ENCODE measurements at regions not wholly inside any gene's neighbourhood (a gene's known extent, or its start where the extent isn't known, plus 50 kb on each side); places are given as distances from the start of the nearest gene placed in this dataset.
A peak's percentile ranks its signal among the peaks of the same experiment; 100 is the strongest.

DNA sequence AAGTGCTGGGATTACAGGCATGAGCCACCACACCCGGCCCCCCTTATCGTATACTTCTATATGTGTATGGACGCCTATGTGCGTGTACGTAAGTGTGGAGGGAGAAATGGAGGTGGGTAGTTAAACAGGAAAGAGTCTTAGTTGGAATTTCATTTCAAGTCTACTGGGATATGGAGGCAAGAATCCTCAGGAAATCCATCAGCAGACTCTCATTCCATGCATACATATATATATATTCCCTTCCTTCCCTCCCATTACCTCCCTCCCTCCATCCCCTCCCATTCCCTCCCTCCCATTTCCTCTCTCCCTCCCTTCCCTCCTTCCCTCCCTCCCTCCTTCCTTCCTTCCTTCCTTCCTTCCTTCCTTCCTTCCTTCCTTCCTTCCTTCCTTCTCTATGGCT, 391.7 kb upstream of the RBFOX1 start:
- Histone ChIP-seq H3K4me1 (ENCODE audit: insufficient read depth, low read length) (no peaks in the 10 kb centered on the region), H3K36me3 (ENCODE audit: insufficient read depth, low read length) (no peaks in the 10 kb centered on the region), H3K9me3 (ENCODE audit: control insufficient read depth, insufficient read depth, low read length) (no peaks in the 10 kb centered on the region), H3K9ac (ENCODE audit: low read depth, low read length) (no peak overlapping the region)

DNA sequence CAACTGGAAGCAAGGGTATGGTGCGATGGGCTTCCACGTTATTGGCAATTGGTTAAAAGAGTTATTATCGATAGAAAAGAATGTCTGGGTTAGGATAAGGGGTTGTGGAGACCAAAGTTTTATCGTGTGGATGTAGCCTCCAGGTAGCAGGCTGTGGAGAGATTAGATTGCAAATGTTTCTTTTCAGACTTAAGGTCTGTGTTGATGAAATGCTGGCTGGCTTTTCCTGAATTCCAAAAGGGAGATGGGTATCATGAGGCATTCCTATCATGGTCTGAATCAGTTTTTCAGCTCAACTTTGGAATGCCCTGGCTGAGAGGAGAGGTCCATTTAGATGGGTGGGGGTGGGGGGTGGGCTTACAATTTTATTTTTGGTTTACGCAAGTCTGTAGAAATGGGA, 395.0 kb upstream of the RBFOX1 start:
- Histone ChIP-seq H3K9ac (ENCODE audit: low read depth, low read length) (no peak overlapping the region), H3K36me3 (ENCODE audit: insufficient read depth, low read length) (no peaks in the 10 kb centered on the region), H3K4me1 (ENCODE audit: insufficient read depth, low read length) (no peaks in the 10 kb centered on the region), H3K9me3 (ENCODE audit: control insufficient read depth, insufficient read depth, low read length) (no peaks in the 10 kb centered on the region)

GRCh38 chr16:6932871-6933385, 399.7 kb upstream of the RBFOX1 start:
- no peaks in the 10 kb centered on the region for H3K36me3 ChIP-seq (ENCODE audit: insufficient read depth, low read length)
- H3K9me3 ChIP-seq (ENCODE audit: control insufficient read depth, insufficient read depth, low read length): no peaks in the 10 kb centered on the region
- H3K9ac ChIP-seq (ENCODE audit: low read depth, low read length): no peak overlapping the region
- H3K4me1 ChIP-seq (ENCODE audit: insufficient read depth, low read length): peaks cover 4% of the 10 kb centered on the region; the same call in 1 of the 2 replicates

GRCh38 chr16:6929868-6930267, 402.8 kb upstream of the RBFOX1 start:
- Histone ChIP-seq H3K9ac (ENCODE audit: low read depth, low read length) (no peak overlapping the region), H3K36me3 (ENCODE audit: insufficient read depth, low read length) (no peaks in the 10 kb centered on the region), H3K4me1 (ENCODE audit: insufficient read depth, low read length) (peaks cover 11% of the 10 kb centered on the region), H3K9me3 (ENCODE audit: control insufficient read depth, insufficient read depth, low read length) (no peaks in the 10 kb centered on the region)

DNA sequence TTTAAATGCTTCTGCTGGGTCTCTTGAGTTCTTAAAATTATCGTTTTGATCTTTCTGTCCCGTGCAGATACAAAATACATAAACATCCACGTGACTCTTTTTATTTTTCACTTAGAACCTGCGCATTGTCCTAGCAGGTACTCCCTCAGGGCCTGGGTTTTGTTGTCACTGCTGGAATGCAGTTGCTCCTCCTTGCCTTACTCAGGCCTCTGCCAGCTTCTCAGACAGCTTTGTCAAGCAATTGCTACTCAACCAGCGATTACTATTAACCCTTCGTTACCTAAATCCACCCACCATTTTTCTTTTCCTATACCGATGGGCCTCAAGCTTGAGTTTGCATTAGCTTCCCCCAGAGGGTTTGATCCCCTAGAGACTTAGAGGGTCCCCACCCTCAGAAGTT, 405.9 kb upstream of the RBFOX1 start:
- Histone ChIP-seq H3K36me3 (ENCODE audit: insufficient read depth, low read length) (no peaks in the 10 kb centered on the region), H3K9ac (ENCODE audit: low read depth, low read length) (peak overlapping the region; percentile 29; the same call in 1 of the 2 replicates), H3K9me3 (ENCODE audit: control insufficient read depth, insufficient read depth, low read length) (no peaks in the 10 kb centered on the region), H3K4me1 (ENCODE audit: insufficient read depth, low read length) (peaks cover 11% of the 10 kb centered on the region)

DNA sequence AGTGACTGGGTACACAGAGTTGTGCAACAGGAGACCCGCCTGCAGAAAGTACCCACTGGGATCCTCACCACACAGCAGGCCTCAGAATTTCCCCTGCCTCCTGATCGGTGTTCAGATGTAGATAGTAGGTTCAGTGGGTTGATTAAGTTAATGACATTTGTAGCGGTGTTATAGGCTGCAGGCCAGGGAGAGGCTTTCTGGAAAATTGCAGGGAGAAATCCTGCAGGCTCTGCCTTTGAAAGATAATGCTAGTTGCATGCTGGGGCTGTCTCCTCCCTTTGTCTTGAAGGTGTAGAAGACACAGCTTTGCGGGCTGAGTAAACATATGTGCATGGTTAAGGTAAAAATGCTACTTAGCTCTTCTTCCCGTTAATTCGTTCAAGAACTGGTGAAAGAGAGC, 406.3 kb upstream of the RBFOX1 start:
- Histone ChIP-seq H3K9ac (ENCODE audit: low read depth, low read length) (peak overlapping the region; percentile 29; the same call in 1 of the 2 replicates), H3K4me1 (ENCODE audit: insufficient read depth, low read length) (peaks cover 11% of the 10 kb centered on the region), H3K9me3 (ENCODE audit: control insufficient read depth, insufficient read depth, low read length) (no peaks in the 10 kb centered on the region), H3K36me3 (ENCODE audit: insufficient read depth, low read length) (no peaks in the 10 kb centered on the region)

DNA sequence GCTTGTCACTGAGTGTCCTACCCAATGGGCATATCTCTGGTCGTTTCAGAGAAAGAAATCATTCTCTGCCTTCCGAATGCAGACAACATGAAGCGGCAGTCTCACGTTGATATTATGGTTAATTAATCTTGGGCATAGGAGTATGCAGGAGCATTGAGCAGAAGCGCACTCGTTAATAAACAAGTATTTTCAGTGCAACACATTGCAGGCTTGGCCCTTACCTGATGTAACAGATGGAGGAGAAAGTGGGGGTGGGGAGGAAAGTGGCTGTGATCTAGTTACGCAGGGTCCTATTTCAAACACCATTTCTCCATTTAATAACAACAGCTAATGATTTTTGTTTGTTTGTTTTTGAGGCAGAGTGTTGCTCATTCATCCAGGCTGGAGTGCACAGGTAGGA, 414.0 kb upstream of the RBFOX1 start:
- H3K9ac ChIP-seq (ENCODE audit: low read depth, low read length): no peak overlapping the region
- H3K4me1 ChIP-seq (ENCODE audit: insufficient read depth, low read length): no peaks in the 10 kb centered on the region
- H3K36me3 ChIP-seq (ENCODE audit: insufficient read depth, low read length): no peaks in the 10 kb centered on the region
- no peaks in the 10 kb centered on the region for H3K9me3 ChIP-seq (ENCODE audit: control insufficient read depth, insufficient read depth, low read length)

DNA sequence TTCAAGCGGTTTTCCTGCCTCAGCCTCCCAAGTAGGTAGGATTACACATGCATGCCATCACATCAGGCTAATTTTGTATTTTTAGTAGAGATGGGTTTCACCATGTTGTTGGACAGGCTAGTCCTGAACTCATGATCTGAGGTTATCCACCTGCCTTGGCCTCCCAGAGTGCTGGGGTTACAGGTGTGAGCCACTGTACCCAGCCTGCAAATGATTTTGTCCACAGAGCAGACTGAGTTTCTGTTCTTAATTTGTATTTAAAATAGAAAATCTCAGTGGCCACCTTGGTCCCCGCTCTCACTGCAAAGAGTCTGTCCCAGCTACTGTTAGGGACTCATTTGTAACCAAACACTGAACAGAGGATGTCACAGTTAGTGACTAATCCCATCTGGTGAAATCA, 415.7 kb upstream of the RBFOX1 start:
- Histone ChIP-seq H3K4me1 (ENCODE audit: insufficient read depth, low read length) (no peaks in the 10 kb centered on the region), H3K9ac (ENCODE audit: low read depth, low read length) (no peak overlapping the region), H3K9me3 (ENCODE audit: control insufficient read depth, insufficient read depth, low read length) (no peaks in the 10 kb centered on the region), H3K36me3 (ENCODE audit: insufficient read depth, low read length) (no peaks in the 10 kb centered on the region)

DNA sequence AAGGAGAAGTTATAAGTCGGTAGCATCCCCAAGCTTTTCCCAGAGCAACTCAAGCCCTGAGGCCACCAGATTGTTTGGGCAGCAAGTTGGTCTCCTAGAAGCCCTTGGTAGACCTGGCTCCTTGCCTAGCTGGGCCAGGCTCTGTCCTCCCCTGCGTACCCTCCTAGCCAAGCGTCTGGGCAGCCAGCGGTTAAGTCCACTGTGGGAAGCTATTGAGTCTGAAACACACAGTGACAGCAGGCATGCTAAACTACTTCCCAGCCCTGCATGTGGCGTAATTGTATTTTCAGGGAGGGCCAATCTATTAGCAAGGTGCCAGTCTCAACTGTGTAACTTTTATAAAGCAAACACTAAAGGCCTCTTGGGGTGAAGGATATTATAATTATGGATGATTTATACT, 419.1 kb upstream of the RBFOX1 start:
- Histone ChIP-seq H3K36me3 (ENCODE audit: insufficient read depth, low read length) (no peaks in the 10 kb centered on the region), H3K9ac (ENCODE audit: low read depth, low read length) (no peak overlapping the region), H3K9me3 (ENCODE audit: control insufficient read depth, insufficient read depth, low read length) (no peaks in the 10 kb centered on the region), H3K4me1 (ENCODE audit: insufficient read depth, low read length) (no peaks in the 10 kb centered on the region)

GRCh38 chr16:6910301-6910700, 422.3 kb upstream of the RBFOX1 start:
- Histone ChIP-seq H3K36me3 (ENCODE audit: insufficient read depth, low read length) (no peaks in the 10 kb centered on the region), H3K9me3 (ENCODE audit: control insufficient read depth, insufficient read depth, low read length) (no peaks in the 10 kb centered on the region), H3K4me1 (ENCODE audit: insufficient read depth, low read length) (0 out of 2 replicates have a peak, but pooled peaks cover 7% of the 10 kb centered on the region), H3K9ac (ENCODE audit: low read depth, low read length) (no peak overlapping the region)

DNA sequence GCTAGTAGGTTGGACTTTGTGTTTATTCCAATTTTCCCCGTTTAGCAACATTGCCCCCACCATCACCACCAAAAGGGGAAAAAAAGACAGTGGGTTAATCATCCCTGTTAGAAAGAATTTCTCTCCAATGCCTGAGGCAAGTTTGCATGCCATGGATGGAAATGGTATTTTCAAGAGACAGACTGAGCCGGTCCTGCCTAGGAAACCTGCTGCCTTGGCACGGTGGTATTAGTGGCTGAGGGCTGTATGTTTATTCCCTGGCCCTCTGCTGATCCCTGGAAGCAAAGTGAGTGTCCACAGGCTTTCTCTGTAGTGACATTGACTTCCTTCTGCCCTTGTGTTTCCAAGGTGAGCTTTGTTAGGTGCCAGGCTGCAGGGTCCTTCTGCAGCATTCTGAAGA, 427.0 kb upstream of the RBFOX1 start:
- H3K36me3 ChIP-seq (ENCODE audit: insufficient read depth, low read length): no peaks in the 10 kb centered on the region
- no peaks in the 10 kb centered on the region for H3K9me3 ChIP-seq (ENCODE audit: control insufficient read depth, insufficient read depth, low read length)
- no peak overlapping the region for H3K9ac ChIP-seq (ENCODE audit: low read depth, low read length)
- H3K4me1 ChIP-seq (ENCODE audit: insufficient read depth, low read length): 0 out of 2 replicates have a peak, but pooled peaks cover 7% of the 10 kb centered on the region

DNA sequence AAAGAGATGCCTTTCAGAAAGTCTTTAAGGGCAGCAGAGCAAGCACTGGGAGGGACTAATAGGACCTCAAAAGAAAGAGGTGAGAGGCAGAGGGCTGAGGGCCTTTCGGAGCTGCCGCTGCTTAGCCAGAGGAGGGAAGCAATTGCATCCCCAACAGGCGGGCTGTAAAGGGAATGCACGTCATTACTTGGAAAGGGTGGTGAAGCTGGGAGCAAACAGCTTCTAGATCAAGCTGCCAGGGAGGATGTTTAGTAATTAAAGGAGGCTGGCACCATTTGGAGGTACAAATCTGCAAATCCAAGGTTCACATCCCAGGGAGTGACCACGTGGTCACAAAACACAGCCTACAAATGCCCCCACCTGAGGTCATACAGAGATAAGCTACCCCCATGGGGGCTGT, 429.0 kb upstream of the RBFOX1 start:
- Histone ChIP-seq H3K9me3 (ENCODE audit: control insufficient read depth, insufficient read depth, low read length) (no peaks in the 10 kb centered on the region), H3K4me1 (ENCODE audit: insufficient read depth, low read length) (0 out of 2 replicates have a peak, but pooled peaks cover 7% of the 10 kb centered on the region), H3K36me3 (ENCODE audit: insufficient read depth, low read length) (no peaks in the 10 kb centered on the region), H3K9ac (ENCODE audit: low read depth, low read length) (no peak overlapping the region)

DNA sequence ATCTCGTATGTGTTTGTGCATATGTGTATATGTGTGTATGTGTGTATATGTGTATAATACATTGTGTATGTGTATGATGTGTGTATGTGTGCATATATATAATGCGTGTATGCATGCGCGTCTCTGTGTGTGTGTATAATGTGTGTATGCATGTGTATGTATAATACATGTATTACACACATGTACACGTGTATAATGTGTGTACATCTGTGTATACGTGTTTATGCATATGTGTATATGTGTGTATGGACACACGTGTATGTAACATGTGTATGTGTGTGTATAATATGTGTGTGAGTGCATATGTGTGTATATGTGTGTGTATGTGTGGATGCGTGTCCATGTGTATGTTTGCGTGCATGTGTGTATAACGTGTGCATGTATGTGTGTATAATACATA, 433.7 kb upstream of the RBFOX1 start:
- Histone ChIP-seq H3K36me3 (ENCODE audit: insufficient read depth, low read length) (no peaks in the 10 kb centered on the region), H3K9me3 (ENCODE audit: control insufficient read depth, insufficient read depth, low read length) (no peaks in the 10 kb centered on the region), H3K4me1 (ENCODE audit: insufficient read depth, low read length) (no peaks in the 10 kb centered on the region)

GRCh38 chr16:6897876-6898485, 434.7 kb upstream of the RBFOX1 start:
- 0 out of 2 replicates have a peak, but pooled peaks cover 2% of the 10 kb centered on the region for H3K4me1 ChIP-seq (ENCODE audit: insufficient read depth, low read length)
- no peaks in the 10 kb centered on the region for H3K9me3 ChIP-seq (ENCODE audit: control insufficient read depth, insufficient read depth, low read length)
- no peaks in the 10 kb centered on the region for H3K36me3 ChIP-seq (ENCODE audit: insufficient read depth, low read length)

More for the DNA sequence above, 433.7 kb upstream of the RBFOX1 start:
- H3K9ac ChIP-seq (ENCODE audit: low read depth, low read length): no peak overlapping the region

DNA sequence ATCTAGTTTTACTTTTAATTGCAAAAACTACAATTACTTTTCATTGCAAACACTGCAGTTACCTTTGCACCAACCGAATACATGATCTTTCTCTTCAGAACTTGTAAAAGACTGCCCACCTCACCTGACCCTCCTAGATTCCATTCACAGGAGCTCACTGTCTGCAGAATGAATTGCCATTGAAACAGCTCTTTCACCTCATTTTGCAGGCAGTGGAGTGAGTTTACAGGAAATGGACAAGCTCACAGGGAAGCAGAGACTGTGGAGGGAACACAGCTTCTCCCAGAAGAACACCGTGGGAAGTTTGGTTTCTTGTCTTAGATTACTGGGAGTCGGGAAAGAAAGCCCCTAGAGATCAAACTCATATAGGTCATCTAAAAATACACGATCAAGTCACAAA, 439.7 kb upstream of the RBFOX1 start:
- no peak overlapping the region for H3K9ac ChIP-seq (ENCODE audit: low read depth, low read length)
- peaks cover 12% of the 10 kb centered on the region; the same call in 1 of the 2 replicates for H3K4me1 ChIP-seq (ENCODE audit: insufficient read depth, low read length)
- no peaks in the 10 kb centered on the region for H3K36me3 ChIP-seq (ENCODE audit: insufficient read depth, low read length)
- no peaks in the 10 kb centered on the region for H3K9me3 ChIP-seq (ENCODE audit: control insufficient read depth, insufficient read depth, low read length)

More at GRCh38 chr16:6897876-6898485, 434.7 kb upstream of the RBFOX1 start:
- no peak overlapping the region for H3K9ac ChIP-seq (ENCODE audit: low read depth, low read length)
